ENCODE measurements at regions not wholly inside any gene's neighbourhood (a gene's known extent, or its start where the extent isn't known, plus 50 kb on each side); places are given as distances from the start of the nearest gene placed in this dataset.

DNA sequence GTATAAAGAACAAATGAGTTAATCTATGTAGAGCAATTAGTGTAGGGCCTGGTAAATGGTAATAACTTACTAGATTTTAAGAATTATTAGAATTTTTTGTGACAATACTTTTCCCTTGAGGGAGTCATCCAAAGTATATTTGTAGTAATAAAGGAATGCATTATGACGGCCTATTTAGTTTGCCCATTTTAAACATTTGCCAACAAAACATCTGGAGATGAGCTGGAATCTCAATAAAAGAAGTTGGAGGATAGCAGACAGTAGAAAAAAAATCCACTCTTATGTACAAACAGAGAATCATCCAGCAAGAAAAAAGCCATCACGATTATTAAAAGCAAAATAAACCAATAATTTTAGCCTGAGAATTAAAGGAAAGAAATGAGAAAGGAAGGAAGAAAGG lies 567.3 kb upstream of the ADAMTS5 start:
- TF ChIP-seq CTCF (IDR thresholded peaks at IDR 0.05; ENCODE audit: low read depth, low read length, poor library complexity, severe bottlenecking) (no peak), EZH2phosphoT487 (IDR thresholded peaks at IDR 0.05; ENCODE audit: borderline replicate concordance, low read length) (no peak)
- Histone ChIP-seq H3K27me3 (ENCODE audit: control insufficient read depth, low read length) (no peaks in the 10 kb centered on the region), H3K9me2 (replicated peaks; ENCODE audit: control insufficient read depth, low read length) (no peaks in the 10 kb centered on the region), H3K4me1 (ENCODE audit: control insufficient read depth, low read length) (no peaks in the 10 kb centered on the region), H3F3A (ENCODE audit: control insufficient read depth, insufficient read depth) (no peaks in the 10 kb centered on the region), H3K4me2 (ENCODE audit: low read length) (no peak overlapping the region), H3K27ac (ENCODE audit: low read depth, low read length) (no peak overlapping the region), H3K4me3 (ENCODE audit: low read length) (no peak overlapping the region), H3K79me2 (ENCODE audit: control insufficient read depth, low read length) (no peaks in the 10 kb centered on the region), H4K20me1 (ENCODE audit: control insufficient read depth, insufficient read depth, low read depth, low read length) (no peaks in the 10 kb centered on the region), H3K9me3 (ENCODE audit: control insufficient read depth, insufficient read depth, low read length) (no peaks in the 10 kb centered on the region; the same call in 1 of the 2 replicates), H3K36me3 (ENCODE audit: control insufficient read depth, low read length) (no peaks in the 10 kb centered on the region)

DNA sequence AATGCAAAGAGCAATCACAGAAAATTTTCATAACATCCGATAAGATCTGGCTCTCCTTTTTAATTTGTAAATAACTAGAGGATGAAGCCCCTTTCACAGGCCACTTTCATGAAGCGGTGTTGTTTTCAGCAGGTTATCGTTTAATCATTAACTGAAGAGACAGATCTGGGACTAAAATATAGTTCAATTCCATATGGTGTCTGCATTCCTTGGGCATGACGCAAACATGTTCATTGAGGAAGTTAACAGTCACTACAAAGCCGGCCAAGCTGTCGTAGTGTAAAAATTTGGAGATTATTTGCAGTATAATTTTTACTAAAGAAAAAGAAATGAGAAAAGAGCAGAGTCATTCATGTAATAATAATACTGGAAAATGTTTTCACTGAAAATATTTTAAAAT lies 565.2 kb upstream of the ADAMTS5 start:
- no peaks in the 10 kb centered on the region for H3K79me2 ChIP-seq (ENCODE audit: control insufficient read depth, low read length)
- H3K4me3 ChIP-seq (ENCODE audit: low read length) = no peak overlapping the region
- H3K4me1 ChIP-seq (ENCODE audit: control insufficient read depth, low read length) = no peaks in the 10 kb centered on the region
- no peak overlapping the region for H3K4me2 ChIP-seq (ENCODE audit: low read length)
- no peaks in the 10 kb centered on the region for H3K27me3 ChIP-seq (ENCODE audit: control insufficient read depth, low read length)
- no peak for TF ChIP-seq CTCF (IDR thresholded peaks at IDR 0.05; ENCODE audit: low read depth, low read length, poor library complexity, severe bottlenecking)
- TF ChIP-seq EZH2phosphoT487 (IDR thresholded peaks at IDR 0.05; ENCODE audit: borderline replicate concordance, low read length) = no peak
- H4K20me1 ChIP-seq (ENCODE audit: control insufficient read depth, insufficient read depth, low read depth, low read length) = no peaks in the 10 kb centered on the region
- no peaks in the 10 kb centered on the region for H3K9me2 ChIP-seq (replicated peaks; ENCODE audit: control insufficient read depth, low read length)
- no peaks in the 10 kb centered on the region for H3F3A ChIP-seq (ENCODE audit: control insufficient read depth, insufficient read depth)
- no peak overlapping the region for H3K27ac ChIP-seq (ENCODE audit: low read depth, low read length)
- H3K9me3 ChIP-seq (ENCODE audit: control insufficient read depth, insufficient read depth, low read length) = no peaks in the 10 kb centered on the region; the same call in 1 of the 2 replicates
- H3K36me3 ChIP-seq (ENCODE audit: control insufficient read depth, low read length) = no peaks in the 10 kb centered on the region

GRCh38 chr21:27528697-27529096 lies 561.8 kb upstream of the ADAMTS5 start:
- TF ChIP-seq EZH2phosphoT487 (IDR thresholded peaks at IDR 0.05; ENCODE audit: borderline replicate concordance, low read length) (no peak), CTCF (IDR thresholded peaks at IDR 0.05; ENCODE audit: low read depth, low read length, poor library complexity, severe bottlenecking) (no peak)

More at GRCh38 chr21:27528697-27529096, 561.8 kb upstream of the ADAMTS5 start:
- H3K27ac ChIP-seq (ENCODE audit: low read depth, low read length) = no peak overlapping the region
- H3K79me2 ChIP-seq (ENCODE audit: control insufficient read depth, low read length) = no peaks in the 10 kb centered on the region
- no peak overlapping the region for H3K4me2 ChIP-seq (ENCODE audit: low read length)
- no peaks in the 10 kb centered on the region; the same call in 1 of the 2 replicates for H3K9me3 ChIP-seq (ENCODE audit: control insufficient read depth, insufficient read depth, low read length)
- H3K4me3 ChIP-seq (ENCODE audit: low read length) = no peak overlapping the region
- no peaks in the 10 kb centered on the region for H3K9me2 ChIP-seq (replicated peaks; ENCODE audit: control insufficient read depth, low read length)
- no peaks in the 10 kb centered on the region for H3K27me3 ChIP-seq (ENCODE audit: control insufficient read depth, low read length)
- no peaks in the 10 kb centered on the region for H3K36me3 ChIP-seq (ENCODE audit: control insufficient read depth, low read length)
- no peaks in the 10 kb centered on the region for H4K20me1 ChIP-seq (ENCODE audit: control insufficient read depth, insufficient read depth, low read depth, low read length)
- H3F3A ChIP-seq (ENCODE audit: control insufficient read depth, insufficient read depth) = no peaks in the 10 kb centered on the region
- no peaks in the 10 kb centered on the region for H3K4me1 ChIP-seq (ENCODE audit: control insufficient read depth, low read length)
